ENCODE measurements at regions not wholly inside any gene's neighbourhood (a gene's known extent, or its start where the extent isn't known, plus 50 kb on each side); places are given as distances from the start of the nearest gene placed in this dataset.

DNA sequence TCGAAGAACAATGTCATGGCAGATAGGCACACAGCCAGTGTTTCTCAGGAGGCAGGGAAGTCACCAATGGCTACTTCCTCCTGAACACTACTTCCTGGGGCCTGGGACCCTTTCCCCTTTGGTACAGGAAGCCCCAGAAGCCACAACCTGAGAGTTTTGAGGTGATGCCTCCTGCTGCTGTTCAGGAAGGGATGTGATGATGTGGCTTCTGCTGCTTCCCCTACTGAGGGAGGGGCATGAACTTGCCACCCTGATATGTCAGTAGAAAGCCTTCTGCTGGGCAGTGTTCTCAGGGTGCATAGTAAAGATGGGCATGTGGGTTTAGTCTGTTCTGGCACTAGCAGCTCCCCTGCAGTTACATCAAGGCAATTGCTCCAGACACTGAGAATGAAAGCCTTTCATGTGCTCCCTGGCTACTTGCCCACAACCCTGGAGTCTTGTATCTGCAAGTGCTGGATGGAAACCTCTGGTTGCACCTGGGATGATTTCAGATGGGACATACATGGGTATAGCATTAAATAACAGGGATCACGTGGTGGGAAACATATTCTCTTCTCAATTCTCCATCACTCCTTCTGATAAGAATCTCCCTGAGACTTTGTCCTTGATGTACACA lies 69.3 kb downstream of the ADRA2A start:
- TF ChIP-seq, protein P1, sequence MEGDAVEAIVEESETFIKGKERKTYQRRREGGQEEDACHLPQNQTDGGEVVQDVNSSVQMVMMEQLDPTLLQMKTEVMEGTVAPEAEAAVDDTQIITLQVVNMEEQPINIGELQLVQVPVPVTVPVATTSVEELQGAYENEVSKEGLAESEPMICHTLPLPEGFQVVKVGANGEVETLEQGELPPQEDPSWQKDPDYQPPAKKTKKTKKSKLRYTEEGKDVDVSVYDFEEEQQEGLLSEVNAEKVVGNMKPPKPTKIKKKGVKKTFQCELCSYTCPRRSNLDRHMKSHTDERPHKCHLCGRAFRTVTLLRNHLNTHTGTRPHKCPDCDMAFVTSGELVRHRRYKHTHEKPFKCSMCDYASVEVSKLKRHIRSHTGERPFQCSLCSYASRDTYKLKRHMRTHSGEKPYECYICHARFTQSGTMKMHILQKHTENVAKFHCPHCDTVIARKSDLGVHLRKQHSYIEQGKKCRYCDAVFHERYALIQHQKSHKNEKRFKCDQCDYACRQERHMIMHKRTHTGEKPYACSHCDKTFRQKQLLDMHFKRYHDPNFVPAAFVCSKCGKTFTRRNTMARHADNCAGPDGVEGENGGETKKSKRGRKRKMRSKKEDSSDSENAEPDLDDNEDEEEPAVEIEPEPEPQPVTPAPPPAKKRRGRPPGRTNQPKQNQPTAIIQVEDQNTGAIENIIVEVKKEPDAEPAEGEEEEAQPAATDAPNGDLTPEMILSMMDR (IDR thresholded peaks at IDR 0.05) = no peak
- TF ChIP-seq POLR2A (IDR thresholded peaks at IDR 0.05) (no peak), EP300 (IDR thresholded peaks at IDR 0.05) (no peak)
